ENCODE measurements at regions not wholly inside any gene's neighbourhood (a gene's known extent, or its start where the extent isn't known, plus 50 kb on each side); places are given as distances from the start of the nearest gene placed in this dataset.

DNA sequence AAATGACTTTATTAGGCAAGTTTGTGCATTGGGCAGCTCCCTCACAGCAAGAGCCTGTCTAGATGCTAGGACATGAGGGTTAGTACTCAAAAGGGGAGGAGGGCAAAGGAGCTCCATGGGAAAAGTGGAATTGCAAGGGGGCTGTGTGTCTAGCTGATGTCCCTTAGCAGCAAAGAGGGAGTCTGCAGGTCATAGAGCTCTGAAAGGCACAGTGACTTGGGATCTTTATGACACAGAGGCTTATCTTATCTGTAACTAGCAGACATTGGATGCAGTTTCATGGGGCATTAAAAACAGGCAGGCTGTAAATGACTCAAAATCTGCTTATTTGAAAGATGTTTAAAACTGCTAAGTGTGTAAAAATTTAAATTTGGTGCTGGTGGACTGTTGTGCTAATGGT, 556.2 kb upstream of the FZD8 start:
- no peak for TF ChIP-seq CTCF (conservative IDR thresholded peaks at IDR 0.05; ENCODE audit: low read length)
- no peak for TF ChIP-seq EZH2phosphoT487 (IDR thresholded peaks at IDR 0.05; ENCODE audit: borderline replicate concordance)

All from Loucy (cell line).